Testis (tissue), 2 donors: ENCODE measurements at regions not wholly inside any gene's neighbourhood (a gene's known extent, or its start where the extent isn't known, plus 50 kb on each side); places are given as distances from the start of the nearest gene placed in this dataset.

Experiments used
- POLR2A ChIP-seq: fragments of 450-650 bp; IDR thresholded peaks from one replicate; pipeline ENCODE4 v1.6.1; 2017; ENCODE audit warnings: antibody characterized with exemption, mild to moderate bottlenecking, moderate library complexity
- TF ChIP-seq, protein P1 (sequence below), 3 experiments: fragments of 450-650 bp in 2 of 3; fragments of 200-600 bp in 1 of 3; sonication (generic) in 1 of 3; IDR thresholded peaks; one replicate each; pipeline ENCODE4 v1.5.1; 2016 to 2019; ENCODE audit warnings: antibody characterized with exemption in 3 of 3, mild to moderate bottlenecking in 2 of 3, moderate library complexity in 1 of 3

DNA sequence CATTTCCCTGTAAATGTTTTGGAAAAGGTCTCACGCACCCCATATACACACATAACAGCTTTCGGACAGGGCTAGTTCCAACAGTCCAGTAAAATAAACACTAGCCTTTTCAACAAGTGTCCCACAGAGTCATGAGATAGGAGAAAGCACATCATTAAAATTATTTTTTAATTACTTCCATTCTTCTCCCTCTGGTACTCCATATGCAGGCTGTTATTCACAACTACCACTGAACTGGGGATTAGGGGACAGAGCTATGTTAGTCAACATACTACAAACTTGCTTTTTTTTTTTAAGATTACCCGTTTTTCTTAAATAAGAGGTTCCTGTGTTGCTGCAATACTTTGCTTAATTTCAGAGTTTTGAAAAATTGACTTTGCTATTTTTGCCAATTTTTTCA, 576.6 kb upstream of the KCND2 start:
- TF ChIP-seq, protein P1, sequence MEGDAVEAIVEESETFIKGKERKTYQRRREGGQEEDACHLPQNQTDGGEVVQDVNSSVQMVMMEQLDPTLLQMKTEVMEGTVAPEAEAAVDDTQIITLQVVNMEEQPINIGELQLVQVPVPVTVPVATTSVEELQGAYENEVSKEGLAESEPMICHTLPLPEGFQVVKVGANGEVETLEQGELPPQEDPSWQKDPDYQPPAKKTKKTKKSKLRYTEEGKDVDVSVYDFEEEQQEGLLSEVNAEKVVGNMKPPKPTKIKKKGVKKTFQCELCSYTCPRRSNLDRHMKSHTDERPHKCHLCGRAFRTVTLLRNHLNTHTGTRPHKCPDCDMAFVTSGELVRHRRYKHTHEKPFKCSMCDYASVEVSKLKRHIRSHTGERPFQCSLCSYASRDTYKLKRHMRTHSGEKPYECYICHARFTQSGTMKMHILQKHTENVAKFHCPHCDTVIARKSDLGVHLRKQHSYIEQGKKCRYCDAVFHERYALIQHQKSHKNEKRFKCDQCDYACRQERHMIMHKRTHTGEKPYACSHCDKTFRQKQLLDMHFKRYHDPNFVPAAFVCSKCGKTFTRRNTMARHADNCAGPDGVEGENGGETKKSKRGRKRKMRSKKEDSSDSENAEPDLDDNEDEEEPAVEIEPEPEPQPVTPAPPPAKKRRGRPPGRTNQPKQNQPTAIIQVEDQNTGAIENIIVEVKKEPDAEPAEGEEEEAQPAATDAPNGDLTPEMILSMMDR (IDR thresholded peaks at IDR 0.05), result no peak
- TF ChIP-seq POLR2A, result no peak
